ENCODE measurements at regions not wholly inside any gene's neighbourhood (a gene's known extent, or its start where the extent isn't known, plus 50 kb on each side); places are given as distances from the start of the nearest gene placed in this dataset.

GRCh38 chr7:85608804-85609203 lies 421.9 kb upstream of the SEMA3D start:
- no peak overlapping the region for H3K27ac Mint-ChIP-seq
- H3K9me3 Mint-ChIP-seq: no peaks in the 10 kb centered on the region
- intact Hi-C loops (cut with micrococcal nuclease): no loop called here
- DNase-seq (ENCODE audit: low spot score): no peak
- H3K36me3 Mint-ChIP-seq (ENCODE audit: low read depth): no peaks in the 10 kb centered on the region
- no peaks in the 10 kb centered on the region for H3K4me1 Mint-ChIP-seq (ENCODE audit: low read depth)
- no peaks in the 10 kb centered on the region for H3K27me3 Mint-ChIP-seq (ENCODE audit: insufficient read depth)
- H3K4me3 Mint-ChIP-seq: no peak overlapping the region

- Mint-ChIP-seq H3K4me1 (ENCODE audit: low read depth) (no peaks in the 10 kb centered on the region), H3K27me3 (ENCODE audit: insufficient read depth) (no peaks in the 10 kb centered on the region), H3K36me3 (ENCODE audit: low read depth) (no peaks in the 10 kb centered on the region), H3K9me3 (no peaks in the 10 kb centered on the region), H3K27ac (no peak overlapping the region), H3K4me3 (no peak overlapping the region)
- intact Hi-C loops (cut with micrococcal nuclease): no loop called here
- no peak for DNase-seq (ENCODE audit: low spot score)
Measured at GRCh38 chr7:85602196-85602595, 415.3 kb upstream of the SEMA3D start.

DNA sequence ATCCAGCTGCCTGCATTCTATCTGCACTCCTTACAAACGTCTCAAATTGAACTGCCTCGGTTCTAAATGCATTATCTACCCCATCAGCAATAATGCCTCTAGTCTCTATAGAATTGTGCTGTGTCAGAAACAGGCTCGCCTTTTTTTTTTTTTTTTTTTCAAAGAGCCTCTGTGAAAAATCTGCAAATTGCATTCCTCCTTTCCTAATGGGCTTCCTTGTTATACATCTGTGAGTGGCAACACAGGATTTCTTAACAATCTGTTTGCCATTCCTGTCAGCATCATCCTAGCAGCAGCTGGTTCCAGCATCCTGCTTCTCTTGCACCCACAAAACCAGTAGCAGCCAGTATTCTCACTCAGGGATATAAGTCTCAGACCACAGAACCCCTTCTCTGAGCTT lies 413.5 kb upstream of the SEMA3D start:
- no peaks in the 10 kb centered on the region for H3K4me1 Mint-ChIP-seq (ENCODE audit: low read depth)
- no peaks in the 10 kb centered on the region for H3K36me3 Mint-ChIP-seq (ENCODE audit: low read depth)
- H3K9me3 Mint-ChIP-seq: no peaks in the 10 kb centered on the region
- H3K27ac Mint-ChIP-seq: no peak overlapping the region
- intact Hi-C loops (cut with micrococcal nuclease): no loop called here
- H3K27me3 Mint-ChIP-seq (ENCODE audit: insufficient read depth): no peaks in the 10 kb centered on the region
- no peak for DNase-seq (ENCODE audit: low spot score)
- H3K4me3 Mint-ChIP-seq: no peak overlapping the region

DNA sequence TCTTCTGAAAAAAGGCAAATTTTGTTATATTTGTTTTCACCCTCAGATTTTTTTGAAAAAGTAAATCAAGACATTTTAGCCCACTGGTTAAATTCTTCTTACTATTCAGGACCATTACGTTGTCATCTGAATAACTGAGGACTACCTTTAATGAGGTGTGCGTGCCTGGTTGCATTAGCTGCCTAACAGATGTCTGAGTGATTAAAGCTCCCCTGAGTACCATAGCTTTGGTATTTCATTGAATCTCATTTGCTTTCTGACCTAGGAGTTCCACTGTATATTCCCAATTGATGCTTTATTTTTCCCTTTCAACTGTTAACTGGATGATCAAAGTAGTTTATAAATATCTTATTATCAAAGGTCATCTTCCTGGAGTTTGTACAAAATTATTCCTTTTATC lies 410.0 kb upstream of the SEMA3D start:
- intact Hi-C loops (cut with micrococcal nuclease): no loop called here
- no peaks in the 10 kb centered on the region for H3K9me3 Mint-ChIP-seq
- no peaks in the 10 kb centered on the region for H3K36me3 Mint-ChIP-seq (ENCODE audit: low read depth)
- H3K4me3 Mint-ChIP-seq: no peak overlapping the region
- no peak for DNase-seq (ENCODE audit: low spot score)
- H3K4me1 Mint-ChIP-seq (ENCODE audit: low read depth): no peaks in the 10 kb centered on the region
- no peaks in the 10 kb centered on the region for H3K27me3 Mint-ChIP-seq (ENCODE audit: insufficient read depth)
- H3K27ac Mint-ChIP-seq: no peak overlapping the region

GRCh38 chr7:85595750-85596178 lies 408.9 kb upstream of the SEMA3D start:
- DNase-seq (ENCODE audit: low spot score): no peak
- no peaks in the 10 kb centered on the region for H3K36me3 Mint-ChIP-seq (ENCODE audit: low read depth)
- H3K27me3 Mint-ChIP-seq (ENCODE audit: insufficient read depth): no peaks in the 10 kb centered on the region
- no peak overlapping the region for H3K4me3 Mint-ChIP-seq
- intact Hi-C loops (cut with micrococcal nuclease): no loop called here
- no peaks in the 10 kb centered on the region for H3K4me1 Mint-ChIP-seq (ENCODE audit: low read depth)
- H3K27ac Mint-ChIP-seq: no peak overlapping the region
- H3K9me3 Mint-ChIP-seq: no peaks in the 10 kb centered on the region

DNA sequence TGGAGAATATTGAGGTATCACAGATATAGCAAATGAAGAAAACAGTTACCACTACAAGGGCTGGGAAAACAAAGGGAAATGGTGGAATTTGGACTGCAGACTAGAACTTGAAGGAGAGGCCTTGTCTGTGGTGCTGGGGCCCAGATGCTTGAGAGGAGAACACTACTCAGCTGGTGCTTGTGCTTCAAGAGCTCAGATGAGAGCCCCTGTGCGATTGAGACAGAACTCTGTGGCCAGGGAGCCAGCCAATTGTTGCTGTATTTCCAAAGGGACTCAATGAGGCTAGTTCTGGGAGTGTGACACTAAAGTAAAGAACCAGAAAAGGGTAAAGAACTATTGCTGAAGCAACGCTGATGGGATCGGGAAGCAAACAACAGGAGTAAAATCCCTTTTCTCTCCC lies 406.5 kb upstream of the SEMA3D start:
- Mint-ChIP-seq H3K4me3 (no peak overlapping the region), H3K36me3 (ENCODE audit: low read depth) (no peaks in the 10 kb centered on the region), H3K27me3 (ENCODE audit: insufficient read depth) (no peaks in the 10 kb centered on the region), H3K27ac (no peak overlapping the region), H3K9me3 (no peaks in the 10 kb centered on the region), H3K4me1 (ENCODE audit: low read depth) (no peaks in the 10 kb centered on the region)
- DNase-seq (ENCODE audit: low spot score): no peak
- intact Hi-C loops (cut with micrococcal nuclease): no loop called here

- Mint-ChIP-seq H3K4me1 (ENCODE audit: low read depth) (no peaks in the 10 kb centered on the region), H3K36me3 (ENCODE audit: low read depth) (no peaks in the 10 kb centered on the region)
- intact Hi-C loops (cut with micrococcal nuclease): no loop called here
Measured at GRCh38 chr7:85587785-85588184, 400.9 kb upstream of the SEMA3D start.

GRCh38 chr7:85586091-85586490 lies 399.2 kb upstream of the SEMA3D start:
- H3K4me3 Mint-ChIP-seq: no peak overlapping the region
- H3K36me3 Mint-ChIP-seq (ENCODE audit: low read depth): no peaks in the 10 kb centered on the region
- H3K9me3 Mint-ChIP-seq: no peaks in the 10 kb centered on the region
- H3K27me3 Mint-ChIP-seq (ENCODE audit: insufficient read depth): no peaks in the 10 kb centered on the region
- H3K4me1 Mint-ChIP-seq (ENCODE audit: low read depth): no peaks in the 10 kb centered on the region
- no peak for DNase-seq (ENCODE audit: low spot score)
- no peak overlapping the region for H3K27ac Mint-ChIP-seq
- intact Hi-C loops (cut with micrococcal nuclease): no loop called here

More at GRCh38 chr7:85587785-85588184, 400.9 kb upstream of the SEMA3D start:
- DNase-seq (ENCODE audit: low spot score): no peak
- Mint-ChIP-seq H3K4me3 (no peak overlapping the region), H3K9me3 (no peaks in the 10 kb centered on the region), H3K27me3 (ENCODE audit: insufficient read depth) (no peaks in the 10 kb centered on the region), H3K27ac (no peak overlapping the region)

GRCh38 chr7:85583131-85583953 lies 396.5 kb upstream of the SEMA3D start:
- H3K9me3 Mint-ChIP-seq: no peaks in the 10 kb centered on the region
- no peak for DNase-seq (ENCODE audit: low spot score)
- H3K27ac Mint-ChIP-seq: no peak overlapping the region
- H3K27me3 Mint-ChIP-seq (ENCODE audit: insufficient read depth): no peaks in the 10 kb centered on the region
- no peak overlapping the region for H3K4me3 Mint-ChIP-seq
- intact Hi-C loops (cut with micrococcal nuclease): no loop called here
- H3K36me3 Mint-ChIP-seq (ENCODE audit: low read depth): no peaks in the 10 kb centered on the region
- no peaks in the 10 kb centered on the region for H3K4me1 Mint-ChIP-seq (ENCODE audit: low read depth)

- intact Hi-C loops (cut with micrococcal nuclease): no loop called here
- no peaks in the 10 kb centered on the region for H3K9me3 Mint-ChIP-seq
- no peaks in the 10 kb centered on the region for H3K27me3 Mint-ChIP-seq (ENCODE audit: insufficient read depth)
- no peaks in the 10 kb centered on the region for H3K36me3 Mint-ChIP-seq (ENCODE audit: low read depth)
- no peaks in the 10 kb centered on the region for H3K4me1 Mint-ChIP-seq (ENCODE audit: low read depth)
- DNase-seq (ENCODE audit: low spot score): no peak
- no peak overlapping the region for H3K4me3 Mint-ChIP-seq
- no peak overlapping the region for H3K27ac Mint-ChIP-seq
Measured at GRCh38 chr7:85573844-85574243, 387.0 kb upstream of the SEMA3D start.

GRCh38 chr7:85573346-85573745 lies 386.5 kb upstream of the SEMA3D start:
- no peaks in the 10 kb centered on the region for H3K27me3 Mint-ChIP-seq (ENCODE audit: insufficient read depth)
- no peaks in the 10 kb centered on the region for H3K9me3 Mint-ChIP-seq
- H3K4me3 Mint-ChIP-seq: no peak overlapping the region
- no peak for DNase-seq (ENCODE audit: low spot score)
- H3K4me1 Mint-ChIP-seq (ENCODE audit: low read depth): no peaks in the 10 kb centered on the region
- H3K36me3 Mint-ChIP-seq (ENCODE audit: low read depth): no peaks in the 10 kb centered on the region
- intact Hi-C loops (cut with micrococcal nuclease): no loop called here
- no peak overlapping the region for H3K27ac Mint-ChIP-seq

- no peak overlapping the region for H3K27ac Mint-ChIP-seq
- no peak overlapping the region for H3K4me3 Mint-ChIP-seq
- H3K4me1 Mint-ChIP-seq (ENCODE audit: low read depth): no peaks in the 10 kb centered on the region
- no peak for DNase-seq (ENCODE audit: low spot score)
- intact Hi-C loops (cut with micrococcal nuclease): no loop called here
- peaks cover 1% of the 10 kb centered on the region for H3K27me3 Mint-ChIP-seq (ENCODE audit: insufficient read depth)
- no peaks in the 10 kb centered on the region for H3K36me3 Mint-ChIP-seq (ENCODE audit: low read depth)
- no peaks in the 10 kb centered on the region for H3K9me3 Mint-ChIP-seq
Measured at GRCh38 chr7:85570898-85571297, 384.0 kb upstream of the SEMA3D start.

DNA sequence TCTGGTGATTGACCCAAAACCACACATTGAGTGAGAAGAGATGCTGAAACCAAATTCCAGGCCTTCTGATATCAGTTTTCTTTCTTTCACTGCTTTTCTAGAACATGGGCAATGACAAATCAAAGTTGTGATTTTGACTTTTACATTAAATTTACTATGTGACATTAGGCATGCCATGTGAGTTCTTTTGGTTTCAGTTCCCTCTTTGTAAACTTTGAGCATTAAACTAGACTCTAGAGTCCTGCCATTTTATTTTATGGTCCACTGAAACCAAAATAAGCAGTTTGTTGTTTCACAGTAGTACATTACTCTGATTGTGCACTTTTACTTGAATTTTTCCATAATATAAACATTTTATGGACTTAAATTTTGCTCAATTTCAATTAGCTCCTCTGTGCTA lies 381.1 kb upstream of the SEMA3D start:
- no peaks in the 10 kb centered on the region for H3K4me1 Mint-ChIP-seq (ENCODE audit: low read depth)
- no peaks in the 10 kb centered on the region for H3K9me3 Mint-ChIP-seq
- intact Hi-C loops (cut with micrococcal nuclease): no loop called here
- no peak overlapping the region for H3K27ac Mint-ChIP-seq
- DNase-seq (ENCODE audit: low spot score): no peak
- H3K27me3 Mint-ChIP-seq (ENCODE audit: insufficient read depth): peaks cover 1% of the 10 kb centered on the region
- no peaks in the 10 kb centered on the region for H3K36me3 Mint-ChIP-seq (ENCODE audit: low read depth)
- no peak overlapping the region for H3K4me3 Mint-ChIP-seq
